Suppressor macrophage treated with lipopolysaccharide for 1 hour (primary cell): ENCODE measurements at regions not wholly inside any gene's neighbourhood (a gene's known extent, or its start where the extent isn't known, plus 50 kb on each side); places are given as distances from the start of the nearest gene placed in this dataset.

Source experiments
- DNase-seq, 3 donors: peaks; one replicate each; pipeline ENCODE4 v3.0.0-alpha.2; 2020 to 2022

DNA sequence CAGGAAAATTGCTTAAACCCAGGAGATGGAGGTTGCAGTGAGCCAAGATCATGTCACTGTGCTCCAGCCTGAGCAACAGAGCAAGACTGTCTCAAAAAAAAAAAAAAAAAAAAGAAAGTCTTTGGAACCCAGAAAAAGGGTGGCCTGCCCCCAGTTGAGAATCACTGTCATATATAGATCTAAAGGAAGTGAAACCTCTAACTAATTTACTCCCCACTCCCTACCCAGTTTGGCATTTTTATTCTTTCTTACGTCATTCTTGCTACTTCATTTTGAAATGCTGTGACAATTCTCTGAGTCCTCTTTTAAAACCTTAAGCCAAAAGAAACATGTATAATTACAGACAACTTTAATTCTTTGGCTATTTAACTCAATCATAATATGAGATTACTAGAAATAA is 254.8 kb downstream of the CDC5L start:
- peak; percentile 41 to 73 (median 62) for DNase-seq

DNA sequence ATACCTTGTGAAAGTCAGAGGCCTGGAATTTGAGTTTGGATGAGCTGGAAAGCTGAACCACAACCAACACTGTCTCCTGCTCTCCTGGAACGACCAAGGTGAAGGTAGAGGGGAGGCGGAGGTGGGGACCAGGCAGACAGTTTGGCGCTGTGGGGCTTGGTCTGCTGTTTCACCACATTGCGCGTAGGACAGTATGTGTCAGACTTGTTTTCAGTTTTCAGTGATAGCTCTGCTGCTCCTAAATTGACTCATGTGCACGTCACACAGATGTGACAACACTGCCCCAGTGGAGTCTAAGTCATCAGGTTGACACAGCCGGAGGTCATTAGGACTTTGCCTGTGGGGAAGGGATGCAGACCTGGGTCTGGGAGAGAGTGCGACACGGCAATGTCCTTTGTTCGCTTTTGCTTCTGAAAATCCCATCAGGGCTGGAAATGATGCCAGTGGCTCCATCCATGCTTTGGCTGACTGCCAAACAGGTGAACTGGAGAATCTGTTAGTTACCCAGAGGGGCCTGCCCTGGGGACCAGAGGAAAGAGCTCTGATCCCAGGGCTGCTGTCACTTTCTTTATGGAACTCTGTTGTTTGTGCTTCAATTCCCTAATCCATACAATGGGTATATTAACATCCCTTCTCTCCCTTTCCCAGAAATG is 255.5 kb downstream of the CDC5L start:
- DNase-seq = peak; percentile 62 to 72 (median 71)

GRCh38 chr6:44645276-44645675 is 257.8 kb downstream of the CDC5L start:
- DNase-seq = no peak

GRCh38 chr6:44646355-44646754 is 258.8 kb downstream of the CDC5L start:
- DNase-seq = no peak

- DNase-seq = no peak
These were observed 262.0 kb downstream of the CDC5L start for GRCh38 chr6:44649365-44650025.

DNA sequence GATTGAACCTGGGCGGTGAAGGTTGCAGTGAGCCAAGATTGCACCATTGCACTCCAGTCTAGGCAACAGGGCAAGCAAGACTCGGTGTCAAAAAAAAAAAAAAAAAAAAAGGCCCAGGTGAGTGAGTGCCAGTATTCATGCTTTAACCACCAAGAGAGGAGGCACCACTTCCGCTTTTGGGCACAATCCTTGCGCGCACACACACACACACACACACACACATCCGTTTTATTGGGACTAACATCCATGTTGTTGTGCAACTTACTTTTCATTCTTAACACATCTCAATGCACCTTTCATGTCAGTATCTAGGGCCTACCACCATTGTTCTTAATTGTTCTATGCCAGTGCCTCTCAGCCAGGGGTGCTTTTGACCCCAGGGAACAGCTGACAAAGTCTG is 263.0 kb downstream of the CDC5L start:
- peak in 2 of 3 donors; percentile 26 to 29 for DNase-seq

- no peak for DNase-seq
These were observed 263.4 kb downstream of the CDC5L start for GRCh38 chr6:44650947-44651346.

DNA sequence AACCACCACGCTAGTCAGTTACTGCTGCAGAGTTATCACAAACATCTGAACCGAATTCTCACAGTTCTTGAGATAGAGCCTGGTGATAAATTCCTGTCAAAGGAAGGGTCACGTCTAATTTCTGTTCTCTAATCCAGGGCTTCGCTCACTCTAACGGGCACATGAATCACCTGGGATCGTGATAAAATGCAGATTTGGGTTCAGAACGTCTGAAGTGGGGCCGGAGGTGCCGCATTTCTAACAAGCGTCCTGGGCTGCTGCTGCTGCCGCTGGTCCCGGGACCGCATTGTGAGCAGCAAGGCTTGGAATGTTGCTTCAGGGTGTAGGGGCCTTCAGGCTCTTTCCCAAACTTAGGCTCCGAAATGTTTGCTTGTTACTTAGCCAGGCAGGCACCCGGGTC is 264.1 kb downstream of the CDC5L start:
- DNase-seq = no peak

GRCh38 chr6:44652547-44652946 is 265.0 kb downstream of the CDC5L start:
- no peak for DNase-seq

- DNase-seq = no peak
These were observed 265.6 kb downstream of the CDC5L start for GRCh38 chr6:44653091-44653490.

DNA sequence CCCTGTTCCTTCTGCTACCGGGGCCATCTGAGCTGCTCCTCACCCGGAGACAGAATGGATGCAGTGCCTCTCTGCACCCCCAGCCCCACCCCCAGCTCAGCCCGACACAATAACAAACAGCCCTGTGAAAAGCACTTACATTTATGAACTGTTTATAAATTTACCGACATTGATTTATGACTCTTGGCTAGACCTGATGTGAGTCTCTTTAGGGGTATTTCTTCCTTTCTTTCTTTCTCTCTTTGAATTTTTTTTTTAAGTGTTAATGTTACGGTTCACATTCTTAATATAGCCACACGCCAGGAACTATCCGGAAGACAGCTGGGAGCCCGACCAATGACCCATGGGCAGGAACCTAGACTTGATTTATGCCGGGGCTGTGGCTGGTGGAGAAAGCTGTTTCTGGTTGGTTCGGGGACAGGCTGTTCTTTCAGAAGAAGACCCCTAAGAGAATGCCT is 266.3 kb downstream of the CDC5L start:
- no peak for DNase-seq

DNA sequence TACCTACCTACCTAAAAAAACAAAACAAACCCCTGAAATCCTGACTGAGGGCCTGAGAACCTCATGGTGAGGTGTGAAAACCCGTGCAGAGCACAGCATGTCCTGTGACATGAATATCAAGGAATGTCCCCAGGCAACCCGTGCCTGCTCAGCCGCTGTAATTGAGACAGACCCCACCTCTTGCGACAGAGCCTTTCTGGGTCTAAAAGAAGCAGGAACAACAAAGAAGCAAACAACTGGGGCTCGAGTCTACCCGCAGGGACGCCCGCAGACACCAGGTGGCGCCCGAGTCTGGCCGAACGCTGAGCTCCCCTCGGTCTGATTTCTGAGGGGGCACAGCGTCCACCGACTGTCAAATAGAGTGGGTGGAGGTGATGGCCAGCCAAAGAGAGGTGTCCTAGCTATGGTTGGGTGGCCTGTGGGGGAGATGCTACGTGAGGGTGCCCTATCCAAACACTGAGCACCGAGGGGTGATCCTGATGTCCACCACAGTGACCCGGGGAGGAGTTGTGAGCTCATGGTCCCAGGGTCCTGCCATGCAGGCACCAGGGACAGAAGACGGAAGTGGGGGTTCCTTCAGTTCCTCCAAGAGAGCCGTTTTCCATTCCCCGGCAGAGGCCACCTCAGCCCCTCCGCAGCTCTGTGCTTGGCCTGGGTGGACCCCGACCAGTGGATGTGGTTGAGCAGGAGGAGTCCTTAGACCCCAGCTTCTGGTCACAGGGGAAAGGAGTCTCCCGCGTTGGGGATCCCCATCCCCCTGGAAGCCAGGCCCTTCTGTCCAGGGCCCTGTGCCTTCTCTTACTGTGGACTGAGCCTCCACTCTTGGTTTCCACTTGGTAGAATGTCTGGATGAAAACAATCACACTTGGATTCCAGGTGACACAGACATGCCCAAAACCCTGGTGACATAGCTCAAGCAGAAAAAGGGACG is 268.2 kb downstream of the CDC5L start:
- DNase-seq = peak; percentile 81 to 90 (median 89)

- DNase-seq = no peak
These were observed 269.2 kb downstream of the CDC5L start for GRCh38 chr6:44656691-44657090.

- no peak for DNase-seq
These were observed 269.8 kb downstream of the CDC5L start for GRCh38 chr6:44657206-44657819.

GRCh38 chr6:44658571-44658970 is 271.1 kb downstream of the CDC5L start:
- no peak for DNase-seq

DNA sequence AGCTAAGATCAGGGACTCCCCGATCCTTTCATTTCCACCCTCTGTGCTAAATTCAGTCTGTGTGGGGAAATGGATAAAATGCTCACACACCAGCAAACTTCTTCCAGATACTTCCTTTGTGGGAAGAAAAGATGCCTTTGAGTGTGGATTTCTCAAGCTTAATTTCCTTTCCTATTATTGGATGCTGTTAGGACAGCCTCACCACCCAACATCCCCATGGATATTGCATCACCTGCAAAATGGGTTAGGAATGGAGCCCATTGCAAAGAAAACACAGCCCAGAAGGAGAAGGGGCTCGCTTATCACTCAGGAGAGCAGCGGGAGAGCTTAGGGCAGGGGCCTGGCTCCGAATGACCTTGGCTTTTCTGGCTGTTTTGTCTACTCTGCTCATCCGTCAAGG is 272.2 kb downstream of the CDC5L start:
- DNase-seq = no peak

- DNase-seq = no peak
These were observed 273.2 kb downstream of the CDC5L start for GRCh38 chr6:44660561-44661220.

- no peak for DNase-seq
These were observed 273.9 kb downstream of the CDC5L start for GRCh38 chr6:44661221-44662008.

DNA sequence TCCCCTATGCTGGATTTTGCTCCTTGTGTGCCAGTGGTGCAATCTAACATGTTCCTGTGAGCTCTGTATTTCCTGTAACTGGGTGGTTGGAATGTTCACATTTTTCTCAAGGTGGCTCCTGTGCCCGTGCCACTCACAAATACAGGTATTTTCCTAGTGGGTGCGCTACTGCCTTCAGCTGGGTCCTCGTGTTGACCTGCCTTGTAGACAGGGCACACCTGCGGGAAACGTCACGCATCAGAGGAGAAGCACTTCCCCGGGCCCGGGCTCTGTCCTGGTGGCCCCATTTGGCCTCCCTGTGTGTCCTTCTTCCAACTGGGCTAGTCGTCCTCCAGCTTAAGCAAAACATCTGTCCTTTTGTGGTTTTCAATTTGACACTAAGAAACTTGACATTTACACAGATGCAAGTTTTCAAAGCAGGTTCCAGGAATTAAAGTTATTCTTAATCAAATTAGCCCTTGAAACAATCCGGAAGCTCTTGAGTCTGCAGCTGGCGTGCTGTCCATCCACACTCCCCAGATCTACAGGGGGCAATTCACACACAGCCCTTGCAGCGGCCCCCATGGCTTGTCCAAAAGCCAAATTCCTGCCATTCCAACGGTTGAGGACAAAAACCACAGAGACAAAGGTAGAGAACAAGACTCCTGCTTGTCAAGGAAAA is 275.1 kb downstream of the CDC5L start:
- DNase-seq = no peak

DNA sequence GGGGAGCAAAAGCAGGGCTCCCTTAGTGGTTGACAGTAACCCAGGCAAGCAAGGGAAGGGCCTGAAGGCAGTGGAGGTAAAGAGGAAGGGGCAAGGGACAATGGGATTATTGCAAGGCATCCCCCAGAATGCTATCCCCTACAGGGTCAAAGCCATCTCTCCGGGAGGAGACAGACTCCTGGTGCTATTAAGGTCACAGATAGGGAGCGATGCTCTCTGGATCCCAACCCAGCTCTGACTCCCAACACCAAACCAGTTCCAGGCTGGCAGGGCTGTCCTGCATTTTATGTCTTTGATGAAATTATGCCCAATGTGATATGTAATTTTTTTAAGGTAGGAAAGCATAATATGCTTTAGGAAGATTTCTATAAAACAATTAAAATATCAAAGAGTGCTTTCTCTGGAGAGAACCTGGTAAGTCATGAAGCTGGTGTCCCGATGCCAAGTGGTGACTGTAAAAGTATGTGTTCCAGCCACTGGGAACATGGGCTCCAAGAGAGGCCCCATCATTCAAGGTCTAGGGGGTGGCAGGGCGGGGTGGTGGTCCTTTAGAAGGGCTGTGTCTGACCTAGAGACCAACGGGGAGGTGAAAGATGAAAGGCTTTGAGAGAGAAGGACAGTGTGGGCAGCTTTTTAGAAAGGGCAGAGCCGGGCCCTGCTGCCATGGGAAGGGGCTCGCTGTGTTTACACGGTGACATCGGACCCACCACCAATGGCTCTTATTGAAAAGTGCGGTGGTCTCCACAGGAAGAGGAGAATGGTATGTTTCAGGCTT is 276.5 kb downstream of the CDC5L start:
- DNase-seq = no peak
